GM19023 (cell line): ENCODE measurements at regions not wholly inside any gene's neighbourhood (a gene's known extent, or its start where the extent isn't known, plus 50 kb on each side); places are given as distances from the start of the nearest gene placed in this dataset.
A peak's percentile ranks its signal among the peaks of the same experiment; 100 is the strongest.
"Not testable (repeated sequence)": the region's sequence is repeated elsewhere in the genome, so short reads cannot be mapped to it uniquely, and the experiment has no call there.

Experiments
- ATAC-seq: cut with Tn5 transposase; IDR thresholded peaks from one replicate; pipeline ENCODE4 v1.9.1; 2021; ENCODE audit warnings: mild to moderate bottlenecking, moderate library complexity; ENCODE audit not compliant: unreplicated experiment

DNA sequence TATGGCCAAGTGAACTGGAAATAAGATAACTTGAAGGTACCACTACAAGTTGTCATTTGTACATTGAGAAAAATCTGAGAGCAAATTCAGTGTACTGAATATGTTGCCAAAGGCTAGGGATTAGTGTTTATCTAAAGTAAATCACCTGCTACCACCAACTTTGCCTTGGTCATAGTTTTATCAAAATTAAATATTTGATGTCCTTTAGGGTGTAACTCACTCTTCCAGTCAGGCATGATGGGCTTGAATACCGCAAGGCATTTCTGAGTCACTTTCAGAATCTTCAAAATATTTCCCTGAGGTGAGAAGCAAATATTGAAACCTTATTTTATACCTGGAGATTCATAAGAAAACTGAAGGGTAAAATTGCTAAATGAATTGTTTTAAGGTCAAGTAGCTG, 1338.6 kb upstream of the ACO1 start:
- ATAC-seq, result no peak

DNA sequence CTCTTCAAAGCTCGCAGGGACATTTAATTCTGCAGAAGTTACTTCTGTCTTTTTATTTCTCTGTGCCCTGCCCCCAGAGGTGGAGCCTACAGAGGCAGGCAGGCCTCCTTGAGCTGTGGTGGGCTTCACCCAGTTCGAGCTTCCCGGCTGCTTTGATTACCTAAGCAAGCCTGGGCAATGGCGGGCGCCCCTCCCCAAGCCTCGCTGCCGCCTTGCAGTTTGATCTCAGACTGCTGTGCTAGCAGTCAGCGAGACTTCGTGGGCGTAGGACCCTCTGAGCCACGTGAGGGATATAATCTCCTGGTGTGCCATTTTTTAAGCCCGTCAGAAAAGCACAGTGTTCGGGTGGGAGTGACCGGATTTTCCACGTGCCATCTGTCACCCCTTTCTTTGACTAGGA, 1322.9 kb upstream of the ACO1 start:
- not testable (repeated sequence) for ATAC-seq

DNA sequence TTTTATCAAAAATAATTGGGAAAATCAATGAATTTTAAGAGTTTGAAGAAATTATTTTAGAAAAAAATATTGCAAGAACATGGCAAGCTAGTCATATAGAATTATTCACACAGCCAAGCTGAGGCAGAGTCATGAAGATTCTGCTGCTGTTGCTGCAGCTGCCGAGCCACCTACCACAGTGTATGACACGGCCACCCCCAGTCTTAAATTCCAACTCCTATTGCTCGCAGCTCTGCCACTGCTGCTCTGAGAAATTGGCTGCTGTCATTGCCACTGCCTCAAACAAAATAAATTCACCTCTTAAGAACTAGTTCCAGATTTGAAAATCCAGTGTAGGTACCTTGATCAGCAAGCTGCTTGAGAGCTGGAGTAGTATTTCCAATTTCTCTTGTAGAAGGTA, 1318.8 kb upstream of the ACO1 start:
- ATAC-seq, result no peak

DNA sequence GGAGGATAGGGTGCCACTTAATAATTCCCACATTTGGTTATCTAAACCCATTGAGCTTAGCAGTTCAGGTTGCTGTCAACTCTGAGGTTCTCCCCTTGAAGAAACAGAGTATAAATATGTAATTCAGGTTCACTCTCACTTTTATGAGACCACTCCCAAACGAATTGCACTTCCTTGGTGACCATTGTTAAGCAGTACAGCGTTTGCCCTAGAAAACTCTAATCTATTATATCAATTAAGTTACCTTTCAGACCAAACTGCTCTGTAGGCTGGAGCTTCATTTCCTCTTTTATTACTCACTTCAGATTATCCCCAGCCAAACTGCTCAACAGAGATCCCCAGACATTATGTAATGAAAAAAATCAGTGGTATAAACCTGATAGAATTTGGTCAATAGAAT, 1317.0 kb upstream of the ACO1 start:
- ATAC-seq, result no peak

- no peak for ATAC-seq
Observed at GRCh38 chr9:31071606-31072286, 1312.7 kb upstream of the ACO1 start.

GRCh38 chr9:31078175-31078574, 1306.3 kb upstream of the ACO1 start:
- no peak for ATAC-seq

DNA sequence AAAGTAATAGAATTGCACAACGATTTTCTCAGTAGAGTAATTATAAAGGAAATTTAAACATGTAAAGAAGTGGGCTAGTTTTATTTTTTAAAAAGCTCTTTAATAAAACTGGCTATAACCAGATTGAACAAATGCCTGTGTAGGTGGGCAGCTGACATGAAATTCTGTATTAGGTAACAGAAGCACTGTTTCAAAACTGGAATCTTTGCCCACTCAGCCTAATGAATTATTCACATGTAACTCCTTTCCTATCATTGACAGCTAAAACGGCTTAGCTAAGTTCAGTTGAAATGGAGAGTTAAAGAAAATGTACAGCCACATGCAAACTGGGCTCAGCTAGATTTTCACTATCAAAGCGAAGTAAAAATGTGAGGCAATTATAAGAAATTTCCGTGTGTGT, 1300.1 kb upstream of the ACO1 start:
- ATAC-seq, result no peak

DNA sequence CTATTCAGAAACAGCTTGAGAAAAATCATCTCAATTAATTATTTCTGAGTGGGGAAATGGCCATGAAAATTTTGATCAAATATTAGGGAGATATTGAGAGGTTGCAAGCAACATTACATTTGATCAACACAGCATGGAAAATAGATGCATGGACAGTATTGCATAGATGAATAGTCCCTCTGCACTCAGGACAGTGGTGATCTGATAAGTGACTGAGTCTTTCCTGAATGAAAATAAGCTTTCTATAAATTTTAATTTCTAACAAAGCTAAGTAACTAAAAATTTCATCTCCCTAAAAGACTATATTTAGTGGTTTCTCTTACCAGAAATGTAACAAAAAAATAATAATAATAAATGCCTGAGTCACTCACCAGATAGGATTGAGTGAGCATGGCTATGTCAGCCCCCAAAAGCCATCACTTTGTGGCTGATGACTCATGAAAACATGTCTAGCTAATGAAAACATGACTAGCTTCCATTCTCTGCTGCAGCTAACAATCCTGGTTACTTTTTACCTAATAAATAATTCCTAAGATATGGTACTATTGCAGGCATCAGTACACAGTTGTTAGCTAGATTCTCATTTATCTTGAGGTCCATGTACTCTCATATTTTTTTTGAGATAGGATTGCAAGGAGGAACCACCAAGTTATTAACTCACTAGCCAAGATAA, 1294.8 kb upstream of the ACO1 start:
- no peak for ATAC-seq

DNA sequence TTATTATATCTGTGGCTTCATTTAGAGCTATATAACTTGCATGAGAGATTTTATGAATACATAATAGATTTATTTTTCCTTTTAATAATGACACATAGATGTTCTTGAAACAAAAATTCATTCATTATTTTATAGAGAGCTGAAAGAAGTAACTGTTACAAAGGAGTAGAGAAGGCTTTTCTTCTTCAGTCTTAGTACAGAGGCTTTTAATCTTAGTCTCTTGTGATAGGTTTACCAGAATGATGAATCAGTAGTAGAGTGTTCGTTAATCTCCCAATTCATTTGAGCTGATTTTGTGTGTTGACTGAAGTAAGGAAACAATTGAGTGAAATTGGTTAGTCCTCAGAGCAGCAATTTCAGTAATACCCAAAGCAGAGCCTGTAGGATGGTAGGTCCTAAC, 1284.1 kb upstream of the ACO1 start:
- no peak for ATAC-seq

GRCh38 chr9:31103836-31104235, 1280.6 kb upstream of the ACO1 start:
- no peak for ATAC-seq

DNA sequence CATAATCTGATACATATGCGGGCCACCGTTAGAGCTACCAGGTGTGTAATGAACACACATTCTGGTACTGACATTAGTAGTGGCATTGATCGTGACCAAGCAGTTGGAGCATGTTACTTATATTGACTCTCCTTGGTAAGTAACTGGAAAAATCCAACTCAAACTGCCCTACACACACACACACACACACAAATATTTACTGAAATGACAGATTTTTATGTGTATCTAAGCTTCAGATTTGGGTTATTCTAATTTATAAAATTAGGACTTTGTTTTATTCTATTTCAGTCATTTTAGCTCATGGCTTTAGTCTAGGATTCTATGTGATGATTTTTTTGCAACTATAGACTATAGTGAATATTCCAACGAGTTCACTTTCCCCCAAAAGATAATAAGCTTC, 1280.2 kb upstream of the ACO1 start:
- no peak for ATAC-seq

DNA sequence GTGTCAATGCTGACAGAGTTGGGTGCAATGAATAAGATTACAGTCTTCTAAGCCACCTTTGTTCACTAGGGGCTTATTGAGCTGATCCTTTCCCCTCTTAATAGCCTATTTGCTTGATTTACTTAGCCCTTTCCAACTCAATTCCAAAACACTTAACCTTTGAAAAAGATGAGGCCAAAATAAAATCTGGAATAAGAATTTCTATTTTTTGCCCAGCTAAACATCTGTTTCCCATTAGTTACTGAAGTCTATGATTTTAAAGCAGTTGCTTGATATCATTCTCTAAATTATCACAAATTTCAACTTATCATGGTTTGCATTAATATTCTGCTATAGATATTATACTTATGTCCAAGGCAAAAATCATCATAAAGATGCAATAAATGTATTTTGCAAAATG, 1272.0 kb upstream of the ACO1 start:
- no peak for ATAC-seq

DNA sequence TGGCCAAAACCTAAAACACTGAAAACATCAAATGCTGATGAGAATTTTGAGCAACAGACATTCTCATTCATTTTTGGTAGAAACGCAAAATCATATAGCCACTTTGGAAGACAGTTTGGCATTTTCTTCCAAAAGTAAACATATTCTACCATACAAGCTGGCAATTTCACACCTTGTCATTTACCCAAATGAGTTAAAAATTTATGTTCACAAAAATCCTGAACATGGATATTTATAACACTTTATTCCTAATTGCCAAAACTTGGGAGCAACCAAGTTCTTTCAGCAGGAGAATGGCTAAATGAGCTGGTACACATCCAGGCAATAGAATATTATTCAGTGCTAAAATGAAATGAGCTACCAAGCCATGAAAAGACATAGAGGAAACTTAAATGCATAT, 1270.1 kb upstream of the ACO1 start:
- no peak for ATAC-seq

- ATAC-seq, result peak; percentile 88
Observed at GRCh38 chr9:31119890-31120454, 1264.5 kb upstream of the ACO1 start.

DNA sequence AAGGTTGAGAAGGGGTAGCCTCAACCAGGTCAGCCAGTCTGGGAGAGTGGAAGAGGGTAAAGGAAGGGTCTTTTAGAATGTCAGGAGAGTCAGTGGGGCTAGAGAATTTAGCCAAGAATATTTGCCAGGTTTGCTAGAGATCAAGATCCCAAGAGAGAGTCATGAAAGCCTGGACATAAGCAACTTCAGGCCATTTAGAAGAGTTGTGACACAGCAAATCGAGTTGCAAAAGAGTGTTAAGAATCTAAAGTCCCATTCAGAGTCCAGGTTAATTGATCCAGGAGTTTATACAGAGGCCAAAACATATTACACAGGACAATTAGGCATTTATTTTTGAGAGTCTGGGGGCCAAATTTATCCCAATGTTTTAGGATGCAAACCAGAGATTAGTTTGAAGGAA, 1260.1 kb upstream of the ACO1 start:
- no peak for ATAC-seq

GRCh38 chr9:31135567-31135966, 1248.9 kb upstream of the ACO1 start:
- no peak for ATAC-seq

DNA sequence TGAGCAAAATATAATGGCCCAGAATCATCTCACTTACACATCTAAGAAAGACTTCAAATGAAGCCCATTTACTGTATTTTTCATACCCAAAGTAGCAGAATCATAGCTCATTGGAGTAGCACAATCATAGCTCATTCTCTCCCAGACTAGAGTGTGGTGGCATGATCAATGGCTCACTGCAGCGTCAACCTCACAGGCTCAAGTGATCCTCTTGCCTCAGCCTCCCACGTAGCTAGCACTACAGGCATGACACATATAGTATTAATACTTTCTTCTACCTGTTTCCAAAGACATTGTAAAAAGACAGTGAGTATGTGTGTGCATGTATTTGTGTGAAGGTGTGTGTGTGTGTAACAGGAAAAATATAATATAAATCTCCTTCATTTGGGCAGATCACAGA, 1247.9 kb upstream of the ACO1 start:
- no peak for ATAC-seq

DNA sequence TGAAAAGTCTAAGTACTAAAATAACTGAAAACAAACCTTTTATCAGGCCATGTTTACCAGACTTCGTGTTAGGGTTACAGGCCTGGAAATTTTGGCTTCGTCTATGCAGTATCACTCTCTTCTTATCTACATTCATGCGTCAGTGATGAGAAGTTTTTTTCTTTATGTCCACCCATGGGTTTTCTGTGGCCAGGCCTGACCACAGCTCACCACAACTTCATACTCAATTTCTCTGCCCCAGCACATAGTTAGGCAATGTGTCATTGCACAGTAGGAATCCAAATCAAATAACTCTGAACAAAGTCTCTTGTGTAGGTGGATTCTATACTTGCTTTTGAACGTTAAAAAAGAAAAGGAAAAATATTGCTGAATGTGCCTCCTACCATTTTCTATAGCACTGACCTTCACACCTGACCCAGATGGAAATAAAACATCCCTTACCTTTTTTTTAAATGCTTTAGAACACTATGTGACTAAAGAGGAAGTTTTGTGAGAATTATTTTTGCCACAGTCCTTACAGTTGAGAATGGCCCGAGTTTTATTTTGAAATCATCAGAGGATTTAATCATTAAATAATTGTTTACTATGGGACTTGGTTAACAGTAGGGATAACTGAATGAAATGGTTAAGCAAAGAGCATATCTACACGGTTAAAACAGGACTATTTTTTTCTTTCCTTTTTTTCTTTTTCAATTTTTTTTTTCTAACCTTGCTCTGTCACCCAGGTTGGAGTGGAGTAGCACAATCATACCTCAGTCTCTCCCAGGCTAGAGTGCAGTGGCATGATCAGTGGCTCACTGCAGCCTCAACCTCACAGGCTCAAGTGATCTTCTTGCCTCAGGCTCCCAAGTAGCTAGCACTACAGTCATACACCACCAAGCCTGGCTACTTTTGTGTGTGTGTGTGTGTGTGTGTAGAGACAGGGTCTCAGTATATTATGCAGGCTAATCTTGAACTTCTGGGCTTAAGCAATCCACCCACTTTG, 1247.0 kb upstream of the ACO1 start:
- ATAC-seq, result no peak

DNA sequence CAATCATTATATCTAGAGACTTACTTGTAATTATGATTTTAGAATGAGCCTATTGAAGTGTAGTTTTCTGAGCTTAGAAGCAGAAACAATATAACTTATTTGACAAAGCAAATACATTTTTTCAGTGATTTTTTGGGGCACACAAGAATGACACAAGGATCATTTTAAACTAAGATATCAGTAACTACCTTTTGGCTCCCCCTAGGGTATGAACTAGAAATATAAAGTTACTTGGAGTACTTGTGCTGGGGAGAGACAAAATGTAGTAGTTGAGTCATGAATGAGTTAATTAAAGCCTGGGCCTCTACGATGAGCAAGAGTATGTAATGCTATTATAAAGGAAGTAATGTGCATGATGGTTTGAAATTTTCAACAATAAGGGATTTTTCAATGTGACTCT, 1244.1 kb upstream of the ACO1 start:
- ATAC-seq, result peak; percentile 54

- ATAC-seq, result no peak
Observed at GRCh38 chr9:31142456-31142855, 1242.0 kb upstream of the ACO1 start.

DNA sequence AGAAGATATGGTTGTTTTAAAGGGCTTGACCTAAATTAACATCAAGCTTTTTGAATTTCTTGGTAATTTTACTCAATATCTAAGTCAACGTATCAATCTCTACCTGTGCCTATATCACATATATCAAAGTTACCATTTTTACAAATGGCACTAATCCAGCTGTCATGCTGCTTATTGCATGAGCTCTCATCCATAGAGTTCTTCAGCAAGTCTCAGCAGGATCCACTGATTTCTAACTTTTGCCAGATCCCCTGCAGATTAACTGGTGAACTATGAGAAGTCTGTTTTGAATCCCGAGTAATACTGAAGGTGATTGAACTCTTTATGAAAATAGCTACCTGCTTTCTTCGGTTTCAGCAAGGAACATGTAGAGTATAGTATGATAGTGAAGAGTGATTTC, 1239.8 kb upstream of the ACO1 start:
- no peak for ATAC-seq
